Neural progenitor cell (in vitro differentiated cells): ENCODE measurements at regions not wholly inside any gene's neighbourhood (a gene's known extent, or its start where the extent isn't known, plus 50 kb on each side); places are given as distances from the start of the nearest gene placed in this dataset.
A peak's percentile ranks its signal among the peaks of the same experiment; 100 is the strongest.

ENCODE experiments used
- DNase-seq: peaks from one replicate; pipeline ENCODE4 v3.0.0-alpha.2; 2016; ENCODE audit warnings: low spot score
- H2AFZ ChIP-seq: fragments of 200-600 bp; sonication (generic); replicated peaks from 2 replicates; pipeline ENCODE4 v1.6.1; 2016; ENCODE audit warnings: antibody characterized with exemption
- H3F3A ChIP-seq: fragments of 200-600 bp; sonication (generic); 2 replicates; pipeline ENCODE4 v1.6.1; 2016; ENCODE audit warnings: antibody characterized with exemption, low read depth
- H3K27ac ChIP-seq: fragments of 200-600 bp; sonication (generic); 2 replicates; pipeline ENCODE4 v1.5.1; 2016; ENCODE audit warnings: mild to moderate bottlenecking
- H3K27me3 ChIP-seq: fragments of 200-600 bp; sonication (generic); 2 replicates; pipeline ENCODE4 v1.6.1; 2016; ENCODE audit warnings: mild to moderate bottlenecking, moderate library complexity
- H3K36me3 ChIP-seq: fragments of 200-600 bp; sonication (generic); 2 replicates; pipeline ENCODE4 v1.5.1; 2016
- H3K4me1 ChIP-seq: fragments of 200-600 bp; sonication (generic); 2 replicates; pipeline ENCODE4 v1.6.1; 2016; ENCODE audit warnings: mixed run types
- H3K4me2 ChIP-seq: fragments of 200-600 bp; sonication (generic); 2 replicates; pipeline ENCODE4 v1.6.1; 2016
- H3K4me3 ChIP-seq: fragments of 200-600 bp; sonication (generic); 2 replicates; pipeline ENCODE4 v1.5.1; 2016
- H3K79me2 ChIP-seq: fragments of 200-600 bp; sonication (generic); 2 replicates; pipeline ENCODE4 v1.6.1; 2016; ENCODE audit warnings: low read depth
- H3K9ac ChIP-seq: fragments of 200-600 bp; sonication (generic); 2 replicates; pipeline ENCODE4 v1.6.1; 2016
- H3K9me3 ChIP-seq: fragments of 200-600 bp; sonication (generic); 2 replicates; pipeline ENCODE4 v1.5.1; 2016; ENCODE audit warnings: low read depth
- H4K20me1 ChIP-seq: fragments of 200-600 bp; sonication (generic); 2 replicates; pipeline ENCODE4 v1.6.1; 2016; ENCODE audit warnings: low read depth
- H3K27ac Mint-ChIP-seq: 3 replicates; pipeline ENCODE4 v1.8.0; 2021; ENCODE audit warnings: mixed read lengths
- H3K27me3 Mint-ChIP-seq: 2 replicates; pipeline ENCODE4 v1.8.0; 2022; ENCODE audit warnings: low read depth, mild to moderate bottlenecking, inconsistent platforms, moderate library complexity, mixed read lengths; ENCODE audit not compliant: insufficient read depth
- H3K36me3 Mint-ChIP-seq: 3 replicates; pipeline ENCODE4 v1.8.0; 2021; ENCODE audit warnings: mixed read lengths
- H3K4me1 Mint-ChIP-seq: 3 replicates; pipeline ENCODE4 v1.8.0; 2021; ENCODE audit warnings: mixed read lengths
- H3K4me3 Mint-ChIP-seq: 3 replicates; pipeline ENCODE4 v1.8.0; 2021; ENCODE audit warnings: mild to moderate bottlenecking, moderate library complexity, mixed read lengths
- H3K9me3 Mint-ChIP-seq: 3 replicates; pipeline ENCODE4 v1.8.0; 2020; ENCODE audit warnings: mixed read lengths
- CTCF ChIP-seq: fragments of 200-600 bp; sonication (generic); IDR thresholded peaks from 2 replicates; pipeline ENCODE4 v1.5.1; 2017; ENCODE audit warnings: antibody characterized with exemption, mild to moderate bottlenecking
- EZH2 ChIP-seq: fragments of 200-600 bp; sonication (generic); IDR thresholded peaks from 2 replicates; pipeline ENCODE4 v1.6.1; 2017; ENCODE audit warnings: antibody characterized with exemption, mild to moderate bottlenecking, moderate library complexity
- EZH2phosphoT487 ChIP-seq: fragments of 200-600 bp; sonication (generic); IDR thresholded peaks from 2 replicates; pipeline ENCODE4 v1.6.1; 2017; ENCODE audit warnings: antibody characterized with exemption

GRCh38 chr16:17548825-17549224 lies 78.1 kb upstream of the XYLT1 start:
- Histone ChIP-seq H3K27me3 (no peaks in the 10 kb centered on the region), H3K79me2 (no peaks in the 10 kb centered on the region), H3K9ac (no peak overlapping the region), H3K4me2 (no peak overlapping the region), H4K20me1 (no peaks in the 10 kb centered on the region), H3F3A (no peaks in the 10 kb centered on the region), H3K4me3 (no peak overlapping the region), H3K27ac (no peak overlapping the region), H3K4me1 (no peaks in the 10 kb centered on the region), H2AFZ (no peak overlapping the region), H3K9me3 (no peaks in the 10 kb centered on the region), H3K36me3 (no peaks in the 10 kb centered on the region)
- no peaks in the 10 kb centered on the region for H3K36me3 Mint-ChIP-seq
- peaks cover 3% of the 10 kb centered on the region for H3K27me3 Mint-ChIP-seq
- H3K4me1 Mint-ChIP-seq = no peaks in the 10 kb centered on the region
- no peak overlapping the region for H3K27ac Mint-ChIP-seq
- no peak for TF ChIP-seq CTCF
- TF ChIP-seq EZH2phosphoT487 = no peak
- TF ChIP-seq EZH2 = no peak
- H3K4me3 Mint-ChIP-seq = no peak overlapping the region
- peaks cover 8% of the 10 kb centered on the region for H3K9me3 Mint-ChIP-seq
- DNase-seq = no peak

DNA sequence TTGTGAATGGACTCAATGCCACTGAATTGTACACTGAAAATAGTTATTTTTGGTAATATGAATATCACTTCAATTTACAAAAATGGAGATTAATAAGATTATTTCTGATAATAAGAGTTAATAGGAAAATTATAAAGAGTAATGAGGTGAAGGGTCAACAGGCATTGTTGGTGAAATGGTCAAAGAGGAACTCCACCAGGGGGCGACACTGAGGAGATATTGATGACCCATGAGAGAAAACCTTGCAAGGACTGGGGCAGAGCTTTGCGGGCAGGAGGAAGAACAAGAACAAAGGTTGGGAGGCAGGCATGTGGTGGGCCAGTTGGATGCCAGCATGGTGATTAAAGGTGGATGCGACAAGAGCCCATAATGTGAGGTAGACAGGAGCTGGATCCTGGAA lies 74.0 kb upstream of the XYLT1 start:
- Mint-ChIP-seq H3K4me1 (no peaks in the 10 kb centered on the region), H3K9me3 (peaks cover 5% of the 10 kb centered on the region), H3K36me3 (no peaks in the 10 kb centered on the region), H3K4me3 (no peak overlapping the region), H3K27me3 (peaks cover 5% of the 10 kb centered on the region), H3K27ac (no peak overlapping the region)
- Histone ChIP-seq H3K27me3 (no peaks in the 10 kb centered on the region), H3K79me2 (no peaks in the 10 kb centered on the region), H3K4me2 (no peak overlapping the region), H3K9me3 (no peaks in the 10 kb centered on the region), H3K4me1 (no peaks in the 10 kb centered on the region), H3K27ac (no peak overlapping the region), H3K36me3 (no peaks in the 10 kb centered on the region), H3K9ac (no peak overlapping the region), H3K4me3 (no peak overlapping the region), H3F3A (no peaks in the 10 kb centered on the region), H4K20me1 (no peaks in the 10 kb centered on the region), H2AFZ (no peak overlapping the region)
- TF ChIP-seq EZH2phosphoT487 (no peak), CTCF (peak; percentile 55), EZH2 (no peak)
- DNase-seq = peak; percentile 47

DNA sequence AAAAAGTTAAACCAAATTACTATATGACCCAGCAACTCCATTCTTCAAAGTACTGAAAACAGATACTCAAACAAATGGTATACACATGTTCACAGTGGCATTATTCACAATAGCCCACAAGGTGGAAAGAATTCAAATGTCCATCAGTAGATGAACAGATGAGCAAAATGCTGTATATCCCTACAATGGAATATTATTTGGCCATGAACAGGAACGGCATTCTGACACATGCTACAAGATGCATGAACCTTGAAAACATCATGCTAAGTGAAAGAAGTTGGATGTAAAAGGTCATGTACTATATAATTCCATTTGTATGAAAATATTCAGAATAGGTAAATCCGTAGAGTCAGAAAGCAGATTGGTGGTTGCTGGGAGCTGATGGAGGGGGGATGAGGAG lies 73.5 kb upstream of the XYLT1 start:
- Histone ChIP-seq H3K9ac (no peak overlapping the region), H3K79me2 (no peaks in the 10 kb centered on the region), H3K36me3 (no peaks in the 10 kb centered on the region), H3K4me2 (no peak overlapping the region), H2AFZ (no peak overlapping the region), H3F3A (no peaks in the 10 kb centered on the region), H3K27ac (no peak overlapping the region), H3K27me3 (no peaks in the 10 kb centered on the region), H3K4me1 (no peaks in the 10 kb centered on the region), H4K20me1 (no peaks in the 10 kb centered on the region), H3K9me3 (no peaks in the 10 kb centered on the region), H3K4me3 (no peak overlapping the region)
- H3K9me3 Mint-ChIP-seq = peaks cover 5% of the 10 kb centered on the region
- peaks cover 5% of the 10 kb centered on the region for H3K27me3 Mint-ChIP-seq
- H3K27ac Mint-ChIP-seq = no peak overlapping the region
- no peaks in the 10 kb centered on the region for H3K4me1 Mint-ChIP-seq
- no peak for DNase-seq
- no peaks in the 10 kb centered on the region for H3K36me3 Mint-ChIP-seq
- TF ChIP-seq CTCF (no peak), EZH2 (no peak), EZH2phosphoT487 (no peak)
- H3K4me3 Mint-ChIP-seq = no peak overlapping the region

- peaks cover 5% of the 10 kb centered on the region for H3K27me3 Mint-ChIP-seq
These were observed 72.3 kb upstream of the XYLT1 start for GRCh38 chr16:17543073-17543472.

More at GRCh38 chr16:17543073-17543472, 72.3 kb upstream of the XYLT1 start:
- H3K4me3 ChIP-seq = no peak overlapping the region
- no peak overlapping the region for H2AFZ ChIP-seq
- no peak for DNase-seq
- no peak overlapping the region for H3K27ac Mint-ChIP-seq
- no peaks in the 10 kb centered on the region for H3K4me1 ChIP-seq
- H3K36me3 ChIP-seq = no peaks in the 10 kb centered on the region
- peaks cover 5% of the 10 kb centered on the region for H3K9me3 Mint-ChIP-seq
- H4K20me1 ChIP-seq = no peaks in the 10 kb centered on the region
- H3K4me1 Mint-ChIP-seq = no peaks in the 10 kb centered on the region
- TF ChIP-seq EZH2phosphoT487 (no peak), CTCF (no peak), EZH2 (no peak)
- H3K9me3 ChIP-seq = no peaks in the 10 kb centered on the region
- no peaks in the 10 kb centered on the region for H3K36me3 Mint-ChIP-seq
- H3K4me2 ChIP-seq = no peak overlapping the region
- H3F3A ChIP-seq = no peaks in the 10 kb centered on the region
- H3K27me3 ChIP-seq = no peaks in the 10 kb centered on the region
- no peak overlapping the region for H3K27ac ChIP-seq
- no peak overlapping the region for H3K9ac ChIP-seq
- H3K79me2 ChIP-seq = no peaks in the 10 kb centered on the region
- H3K4me3 Mint-ChIP-seq = no peak overlapping the region
